ENCODE measurements at regions not wholly inside any gene's neighbourhood (a gene's known extent, or its start where the extent isn't known, plus 50 kb on each side); places are given as distances from the start of the nearest gene placed in this dataset.

DNA sequence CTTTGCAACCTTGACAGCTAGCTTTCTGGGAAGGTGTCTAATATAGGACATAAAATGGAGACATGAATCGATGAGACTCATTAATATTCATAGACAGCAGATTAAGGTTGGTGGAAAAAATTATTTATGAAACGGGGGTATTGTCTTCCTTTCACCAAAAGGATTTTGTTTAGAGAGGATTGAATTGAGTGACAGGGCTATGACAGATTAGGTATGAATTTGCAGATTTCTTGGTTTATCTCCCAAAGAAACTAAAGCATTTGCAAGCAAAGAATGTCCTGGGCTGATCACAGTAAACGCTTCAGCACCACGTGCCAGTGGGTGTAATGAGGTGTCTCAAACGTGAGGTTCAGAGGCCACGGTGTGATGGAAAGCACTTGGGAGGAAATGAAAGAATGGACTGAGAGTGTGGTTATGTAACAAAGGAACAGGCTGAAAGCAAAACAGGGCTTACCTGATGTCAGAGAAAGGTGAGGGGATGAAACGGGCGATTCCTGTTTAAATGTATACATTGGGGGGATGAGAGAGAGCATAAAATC lies 329.2 kb upstream of the NPVF start:
- TF ChIP-seq CTCF (conservative IDR thresholded peaks at IDR 0.05 in 1 of 2, IDR thresholded peaks at IDR 0.05 in 1 of 2; ENCODE audit: extremely low read depth in 1 of 2, insufficient read depth in 1 of 2, low read depth in 1 of 2, low read length in 2 of 2): no peak
- TF ChIP-seq EZH2 (IDR thresholded peaks at IDR 0.05; ENCODE audit: borderline replicate concordance, low read length): no peak
